Suprapubic skin (tissue), 4 donors: ENCODE measurements at regions not wholly inside any gene's neighbourhood (a gene's known extent, or its start where the extent isn't known, plus 50 kb on each side); places are given as distances from the start of the nearest gene placed in this dataset.

Experiments
- EP300 ChIP-seq: sonication (generic); formaldehyde crosslinking; IDR thresholded peaks from one replicate; pipeline ENCODE4 v1.6.1; 2017; ENCODE audit warnings: antibody characterized with exemption
- POLR2A ChIP-seq, 2 donors: fragments of 450-650 bp; IDR thresholded peaks; one replicate each; pipeline ENCODE4 v1.6.1; 2017; ENCODE audit warnings: antibody characterized with exemption in 2 of 2, mild to moderate bottlenecking in 2 of 2, moderate library complexity in 2 of 2
- POLR2AphosphoS5 ChIP-seq, 3 donors: sonication (generic); formaldehyde crosslinking; IDR thresholded peaks; one replicate each; pipeline ENCODE4 v1.6.1; 2017; ENCODE audit warnings: antibody characterized with exemption in 3 of 3
- TF ChIP-seq, protein P1 (sequence below), 2 donors: fragments of 200-600 bp in 1 of 2; fragments of 450-650 bp in 1 of 2; sonication (generic) in 1 of 2; IDR thresholded peaks; one replicate each; pipeline ENCODE4 v1.5.1; 2016 to 2019; ENCODE audit warnings: antibody characterized with exemption in 2 of 2, mild to moderate bottlenecking in 1 of 2, moderate library complexity in 1 of 2

DNA sequence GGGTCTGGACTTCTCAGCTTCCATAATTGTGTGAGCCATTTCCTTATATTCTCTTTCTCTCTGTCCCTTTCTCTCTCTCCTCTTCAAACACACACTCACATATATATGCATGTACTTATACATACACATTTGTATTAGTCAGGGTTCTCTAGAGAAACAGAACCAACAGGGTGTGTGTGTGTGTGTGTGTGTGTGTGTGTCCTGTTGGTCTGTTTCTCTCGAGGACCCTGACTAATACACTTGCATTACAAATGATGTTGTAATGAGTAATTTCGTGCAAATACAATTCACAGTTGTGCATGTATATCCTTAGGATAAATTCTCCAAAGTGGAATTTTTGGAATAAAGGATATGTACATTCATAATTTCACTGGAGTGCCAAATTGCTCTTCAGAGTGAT is 115.3 kb downstream of the NPIPB5 start:
- TF ChIP-seq, protein P1, sequence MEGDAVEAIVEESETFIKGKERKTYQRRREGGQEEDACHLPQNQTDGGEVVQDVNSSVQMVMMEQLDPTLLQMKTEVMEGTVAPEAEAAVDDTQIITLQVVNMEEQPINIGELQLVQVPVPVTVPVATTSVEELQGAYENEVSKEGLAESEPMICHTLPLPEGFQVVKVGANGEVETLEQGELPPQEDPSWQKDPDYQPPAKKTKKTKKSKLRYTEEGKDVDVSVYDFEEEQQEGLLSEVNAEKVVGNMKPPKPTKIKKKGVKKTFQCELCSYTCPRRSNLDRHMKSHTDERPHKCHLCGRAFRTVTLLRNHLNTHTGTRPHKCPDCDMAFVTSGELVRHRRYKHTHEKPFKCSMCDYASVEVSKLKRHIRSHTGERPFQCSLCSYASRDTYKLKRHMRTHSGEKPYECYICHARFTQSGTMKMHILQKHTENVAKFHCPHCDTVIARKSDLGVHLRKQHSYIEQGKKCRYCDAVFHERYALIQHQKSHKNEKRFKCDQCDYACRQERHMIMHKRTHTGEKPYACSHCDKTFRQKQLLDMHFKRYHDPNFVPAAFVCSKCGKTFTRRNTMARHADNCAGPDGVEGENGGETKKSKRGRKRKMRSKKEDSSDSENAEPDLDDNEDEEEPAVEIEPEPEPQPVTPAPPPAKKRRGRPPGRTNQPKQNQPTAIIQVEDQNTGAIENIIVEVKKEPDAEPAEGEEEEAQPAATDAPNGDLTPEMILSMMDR (IDR thresholded peaks at IDR 0.05): no peak
- no peak for TF ChIP-seq EP300
- TF ChIP-seq POLR2A (IDR thresholded peaks at IDR 0.05): no peak
- TF ChIP-seq POLR2AphosphoS5 (IDR thresholded peaks at IDR 0.05): no peak
